DND-41 (cell line): ENCODE measurements at regions not wholly inside any gene's neighbourhood (a gene's known extent, or its start where the extent isn't known, plus 50 kb on each side); places are given as distances from the start of the nearest gene placed in this dataset.

Experiments
- ATAC-seq: fragments of 200-7000 bp; cut with Tn5 transposase; 3 replicates; pipeline ENCODE4 v1.9.1; 2021; ENCODE audit warnings: low read depth; ENCODE audit not compliant: insufficient read depth
- DNase-seq: peaks from one replicate; pipeline ENCODE4 v3.0.0-alpha.2; 2020
- H2AFZ ChIP-seq: 2 replicates; pipeline ENCODE4 v1.6.0; 2012; ENCODE audit warnings: low read depth, low read length
- H3K27ac ChIP-seq: 2 replicates; pipeline ENCODE4 v1.5.1; 2012; ENCODE audit warnings: low read length, inconsistent platforms
- H3K27me3 ChIP-seq: fragments of 200-600 bp; sonication (generic); 2 replicates; pipeline ENCODE4 v1.6.0; 2012; ENCODE audit warnings: low read length, mild to moderate bottlenecking, inconsistent platforms; ENCODE audit not compliant: insufficient read depth, poor library complexity
- H3K36me3 ChIP-seq: 2 replicates; pipeline ENCODE4 v1.5.1; 2012; ENCODE audit warnings: low read length, inconsistent platforms; ENCODE audit not compliant: insufficient read depth
- H3K4me1 ChIP-seq: 2 replicates; pipeline ENCODE4 v1.5.1; 2012; ENCODE audit warnings: mild to moderate bottlenecking, low read length; ENCODE audit not compliant: insufficient read depth
- H3K4me2 ChIP-seq: 2 replicates; pipeline ENCODE4 v1.6.0; 2012; ENCODE audit warnings: mild to moderate bottlenecking, moderate library complexity, low read length, inconsistent platforms; ENCODE audit not compliant: insufficient read depth
- H3K4me3 ChIP-seq, 2 experiments: fragments of 200-600 bp in 1 of 2; shearing (Covaris generic) in 1 of 2; 2 replicates each; pipeline ENCODE4 v1.5.1; 2012 to 2016; ENCODE audit warnings: inconsistent platforms in 2 of 2, low read length in 2 of 2, mild to moderate bottlenecking in 2 of 2, low read depth in 1 of 2, moderate library complexity in 1 of 2
- H3K79me2 ChIP-seq: 2 replicates; pipeline ENCODE4 v1.6.0; 2012; ENCODE audit warnings: low read length, inconsistent platforms; ENCODE audit not compliant: insufficient read depth
- H3K9ac ChIP-seq: 2 replicates; pipeline ENCODE4 v1.6.0; 2012; ENCODE audit warnings: low read depth, mild to moderate bottlenecking, inconsistent platforms, low read length, moderate library complexity
- H3K9me3 ChIP-seq: 2 replicates; pipeline ENCODE4 v1.5.1; 2012; ENCODE audit warnings: low read length, moderate library complexity, mild to moderate bottlenecking, inconsistent platforms; ENCODE audit not compliant: insufficient read depth, severe bottlenecking
- H4K20me1 ChIP-seq: 2 replicates; pipeline ENCODE4 v1.6.0; 2012; ENCODE audit warnings: low read length; ENCODE audit not compliant: insufficient read depth
- CTCF ChIP-seq: IDR thresholded peaks from 2 replicates; pipeline ENCODE4 v1.5.1; 2012; ENCODE audit warnings: borderline replicate concordance, low read length, moderate library complexity, mild to moderate bottlenecking; ENCODE audit not compliant: poor library complexity, severe bottlenecking; ENCODE audit errors: extremely low read depth
- EZH2 ChIP-seq: IDR thresholded peaks from 3 replicates; pipeline ENCODE4 v1.6.1; 2012; ENCODE audit warnings: borderline replicate concordance, low read depth, mild to moderate bottlenecking, moderate library complexity, low read length, inconsistent platforms; ENCODE audit not compliant: severe bottlenecking

GRCh38 chr4:81884986-81885385, 413.3 kb upstream of the RASGEF1B start:
- Histone ChIP-seq H3K4me1 (no peaks in the 10 kb centered on the region), H3K36me3 (no peaks in the 10 kb centered on the region), H3K4me2 (no peak overlapping the region), H2AFZ (no peak overlapping the region), H4K20me1 (no peaks in the 10 kb centered on the region), H3K27me3 (peaks cover 4% of the 10 kb centered on the region), H3K27ac (no peak overlapping the region), H3K4me3 (no peak overlapping the region), H3K9ac (no peak overlapping the region), H3K9me3 (no peaks in the 10 kb centered on the region), H3K79me2 (no peaks in the 10 kb centered on the region)
- no peak for TF ChIP-seq EZH2
- no peak for TF ChIP-seq CTCF
- ATAC-seq (no peak), DNase-seq (no peak)

GRCh38 chr4:81883530-81884450, 412.1 kb upstream of the RASGEF1B start:
- Histone ChIP-seq H2AFZ (no peak overlapping the region), H3K9me3 (no peaks in the 10 kb centered on the region), H4K20me1 (no peaks in the 10 kb centered on the region), H3K27ac (no peak overlapping the region), H3K9ac (no peak overlapping the region), H3K4me2 (no peak overlapping the region), H3K79me2 (no peaks in the 10 kb centered on the region), H3K4me1 (no peaks in the 10 kb centered on the region), H3K4me3 (no peak overlapping the region), H3K27me3 (peaks cover 4% of the 10 kb centered on the region), H3K36me3 (no peaks in the 10 kb centered on the region)
- DNase-seq, result no peak
- ATAC-seq, result no peak
- TF ChIP-seq EZH2 (no peak), CTCF (no peak)

GRCh38 chr4:81883004-81883403, 411.3 kb upstream of the RASGEF1B start:
- Histone ChIP-seq H3K4me3 (no peak overlapping the region), H3K27ac (no peak overlapping the region), H3K4me2 (no peak overlapping the region), H2AFZ (no peak overlapping the region), H3K4me1 (no peaks in the 10 kb centered on the region), H3K27me3 (peaks cover 4% of the 10 kb centered on the region), H4K20me1 (no peaks in the 10 kb centered on the region), H3K79me2 (no peaks in the 10 kb centered on the region), H3K9me3 (no peaks in the 10 kb centered on the region), H3K36me3 (no peaks in the 10 kb centered on the region), H3K9ac (no peak overlapping the region)
- no peak for TF ChIP-seq CTCF
- no peak for TF ChIP-seq EZH2
- DNase-seq, result no peak
- no peak for ATAC-seq
